ENCODE measurements at regions not wholly inside any gene's neighbourhood (a gene's known extent, or its start where the extent isn't known, plus 50 kb on each side); places are given as distances from the start of the nearest gene placed in this dataset.
"Not testable (repeated sequence)": the region's sequence is repeated elsewhere in the genome, so short reads cannot be mapped to it uniquely, and the experiment has no call there.

DNA sequence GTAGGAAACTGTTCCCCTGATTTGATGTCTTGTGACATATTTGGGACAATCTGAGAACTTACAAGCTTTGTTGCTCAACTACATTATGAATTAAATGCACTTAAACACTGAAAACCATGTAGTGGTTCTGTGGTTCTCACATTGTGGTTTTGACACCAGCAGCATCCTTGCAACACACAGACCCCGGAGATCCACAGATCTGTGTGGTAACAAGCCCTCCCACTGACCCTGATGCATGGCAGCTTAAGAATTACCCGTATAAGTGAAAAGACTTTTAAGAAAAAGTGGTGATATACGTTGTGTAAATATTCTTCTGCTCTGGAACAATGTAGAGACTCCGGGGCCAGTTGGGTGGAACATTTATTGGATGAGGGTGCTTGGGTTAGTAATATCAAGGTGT is 127.4 kb upstream of the ANKRD30BL start:
- intact Hi-C loops (cut with DNase I); H3K27me3 ChIP-seq (ENCODE audit: control insufficient read depth, insufficient read depth); H3K4me1 ChIP-seq (ENCODE audit: control insufficient read depth, insufficient read depth, low read length); H3K27ac ChIP-seq (ENCODE audit: low read length); ATAC-seq; H3K4me3 ChIP-seq (ENCODE audit: low read length); H3K9me3 ChIP-seq (ENCODE audit: control insufficient read depth, low read length); DNase-seq: not testable (repeated sequence)
- WGBS, result 82% methylated on average over 4 of the region's 4 CpGs

DNA sequence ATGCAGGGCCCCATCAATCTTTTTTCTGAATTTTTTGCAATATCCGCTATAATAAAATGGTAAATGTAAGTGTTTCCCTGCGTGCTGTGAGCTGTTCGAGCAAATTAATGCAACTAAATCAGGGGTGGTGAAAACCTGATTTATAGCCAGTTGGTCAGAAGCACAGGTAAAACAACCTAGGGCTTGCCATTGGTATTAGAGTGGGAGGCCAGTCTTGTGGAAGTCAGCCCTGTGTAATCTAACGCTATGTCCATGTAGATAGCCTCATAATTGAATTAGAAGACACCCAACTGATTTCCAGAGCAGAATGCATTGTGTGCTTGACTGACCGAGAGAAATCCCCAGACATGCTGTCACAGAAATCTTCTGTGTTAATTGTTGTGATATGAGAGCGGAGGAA is 126.8 kb upstream of the GPR39 start:
- H3K27ac ChIP-seq (ENCODE audit: low read length); intact Hi-C loops (cut with DNase I); ATAC-seq; H3K9me3 ChIP-seq (ENCODE audit: control insufficient read depth, low read length); H3K4me3 ChIP-seq (ENCODE audit: low read length); H3K27me3 ChIP-seq (ENCODE audit: control insufficient read depth, insufficient read depth); H3K4me1 ChIP-seq (ENCODE audit: control insufficient read depth, insufficient read depth, low read length); DNase-seq: not testable (repeated sequence)
- WGBS, result 75% methylated on average over 6 of the region's 6 CpGs

DNA sequence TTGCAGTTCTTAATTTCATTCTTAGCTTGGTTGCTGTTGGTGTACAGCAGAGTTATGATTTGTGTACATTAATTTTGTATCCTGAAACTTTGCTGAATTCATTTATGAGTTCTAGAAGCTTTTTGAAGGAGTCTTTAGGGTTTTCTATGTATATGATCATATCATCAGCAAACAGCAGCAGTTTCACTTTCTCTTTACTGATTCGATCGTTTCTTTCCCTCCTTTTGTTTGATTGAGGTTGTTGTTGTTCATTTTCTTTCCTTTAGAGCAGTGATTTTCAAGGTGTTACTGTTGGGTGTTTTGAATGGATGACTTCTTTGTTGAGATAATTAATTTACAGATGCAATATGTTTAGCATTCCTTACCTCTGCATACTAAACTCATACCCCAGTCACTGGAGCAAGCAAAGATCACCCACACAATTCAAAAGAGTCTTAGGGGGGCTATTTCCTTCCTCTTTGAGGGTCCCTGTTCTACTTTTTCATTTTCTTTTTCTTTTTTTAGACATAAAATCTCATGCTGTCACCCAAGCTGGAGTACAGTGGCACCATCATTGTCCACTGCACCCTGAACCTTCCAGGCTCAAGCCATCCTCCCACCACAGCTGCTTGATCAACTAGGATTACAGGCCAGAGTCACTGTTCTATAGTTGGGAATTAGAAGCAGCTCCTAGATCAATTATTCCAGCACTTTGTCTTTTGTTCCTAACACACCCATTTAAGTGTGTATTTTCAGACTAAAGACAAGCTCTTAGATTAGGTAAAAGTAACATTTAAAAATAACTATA is 115.8 kb upstream of the GPR39 start:
- 62% methylated on average over 2 of the region's 2 CpGs for WGBS
- H3K4me3 ChIP-seq (ENCODE audit: low read length); H3K4me1 ChIP-seq (ENCODE audit: control insufficient read depth, insufficient read depth, low read length); H3K27ac ChIP-seq (ENCODE audit: low read length); ATAC-seq; H3K9me3 ChIP-seq (ENCODE audit: control insufficient read depth, low read length); intact Hi-C loops (cut with DNase I); DNase-seq; H3K27me3 ChIP-seq (ENCODE audit: control insufficient read depth, insufficient read depth): not testable (repeated sequence)

DNA sequence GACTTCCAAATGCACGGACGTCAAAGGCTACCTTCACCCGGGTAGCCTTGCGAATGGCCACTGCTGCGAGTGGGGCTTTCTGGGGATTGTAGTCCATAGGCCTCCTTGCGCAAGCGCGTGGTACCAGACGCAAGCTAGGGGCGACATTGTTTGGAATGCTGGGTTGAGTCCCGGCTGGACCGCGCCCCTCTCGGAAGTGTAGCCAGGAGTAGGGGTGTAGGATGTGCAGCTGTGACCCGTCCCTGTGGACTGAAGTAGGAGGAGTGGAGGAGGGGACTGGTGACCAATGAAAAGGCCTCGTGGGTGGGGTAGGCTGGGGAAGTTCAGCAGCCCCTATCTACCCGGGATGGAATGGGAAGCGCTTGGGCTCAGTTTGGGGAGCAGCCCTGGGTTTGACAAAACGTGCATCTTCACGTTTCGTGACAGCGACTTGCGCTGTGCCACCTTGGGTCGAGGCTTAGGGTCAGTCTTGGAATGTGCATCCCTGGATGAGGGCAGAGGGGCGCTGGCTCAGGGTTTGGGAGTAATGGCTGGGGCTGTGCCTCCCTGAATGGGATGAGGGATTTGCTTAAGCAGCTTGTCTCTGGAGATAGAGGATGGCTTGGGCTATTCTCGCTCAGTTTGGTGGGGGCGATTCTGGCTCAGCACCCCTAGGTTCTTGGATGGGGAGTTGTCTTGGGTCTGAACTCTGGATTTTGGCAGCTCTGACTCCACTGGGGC is 111.8 kb upstream of the GPR39 start:
- intact Hi-C loops (cut with DNase I), result not testable (repeated sequence)

DNA sequence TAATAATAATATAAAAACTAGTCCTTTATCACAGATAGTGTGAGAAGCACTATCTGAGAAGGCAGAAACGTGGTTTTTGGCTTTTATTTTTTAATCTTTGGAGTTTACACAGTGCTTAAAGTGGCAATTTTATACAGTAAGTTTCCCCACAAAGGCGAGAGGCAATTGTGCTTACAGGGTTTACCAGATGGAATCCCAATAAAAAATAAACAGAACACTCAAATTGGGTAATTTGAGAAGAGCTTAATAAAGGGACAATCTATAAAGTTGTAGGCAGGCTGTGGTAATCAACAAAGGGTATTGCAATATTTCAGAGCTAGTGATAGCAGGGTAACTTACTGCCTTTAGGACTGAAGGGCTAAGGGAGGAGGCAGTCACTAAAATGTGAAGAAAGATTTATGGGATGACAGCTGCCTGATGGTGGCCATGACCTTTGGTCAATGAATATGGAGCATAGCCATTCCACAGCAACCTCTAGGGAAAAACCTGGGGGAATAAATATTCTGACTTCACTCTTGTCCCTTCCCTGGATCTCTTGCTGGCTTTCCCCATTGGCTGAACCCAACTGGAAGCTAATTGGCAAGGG is 108.9 kb upstream of the GPR39 start:
- H3K9me3 ChIP-seq (ENCODE audit: control insufficient read depth, low read length); H3K4me1 ChIP-seq (ENCODE audit: control insufficient read depth, insufficient read depth, low read length); H3K4me3 ChIP-seq (ENCODE audit: low read length); H3K27ac ChIP-seq (ENCODE audit: low read length); DNase-seq; intact Hi-C loops (cut with DNase I); ATAC-seq; H3K27me3 ChIP-seq (ENCODE audit: control insufficient read depth, insufficient read depth): not testable (repeated sequence)
- WGBS, result 78% methylated on average over 1 of the region's 2 CpGs

More for the DNA sequence above, 111.8 kb upstream of the GPR39 start:
- H3K4me3 ChIP-seq (ENCODE audit: low read length), result peak overlapping the region; percentile 6
- H3K27ac ChIP-seq (ENCODE audit: low read length); H3K27me3 ChIP-seq (ENCODE audit: control insufficient read depth, insufficient read depth); H3K4me1 ChIP-seq (ENCODE audit: control insufficient read depth, insufficient read depth, low read length); H3K9me3 ChIP-seq (ENCODE audit: control insufficient read depth, low read length): not testable (repeated sequence)
- ATAC-seq (peak; percentile 99), DNase-seq (peak; percentile 88 to 93 (median 90))
- WGBS, result 7% methylated on average over 27 of the region's 27 CpGs

DNA sequence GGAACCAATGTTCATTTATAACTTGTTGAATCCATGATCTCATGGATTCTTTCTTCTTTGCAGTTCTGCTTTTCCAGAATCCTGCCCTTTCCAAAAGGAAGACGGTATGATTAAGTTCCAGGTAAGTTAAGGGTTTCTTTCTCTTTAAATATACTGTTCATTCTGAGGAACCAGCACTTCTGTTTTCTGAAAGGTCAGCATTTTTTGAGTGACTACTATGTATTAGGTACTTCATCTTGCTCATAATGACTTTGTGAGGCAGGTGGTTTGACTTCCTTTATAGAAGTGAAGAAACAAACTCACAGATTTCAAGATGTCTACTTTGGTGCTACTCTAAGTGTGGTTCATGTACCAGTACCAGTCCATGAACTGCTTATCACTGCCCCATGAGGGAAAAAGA is 107.4 kb upstream of the GPR39 start:
- H3K4me3 ChIP-seq (ENCODE audit: low read length); DNase-seq; H3K9me3 ChIP-seq (ENCODE audit: control insufficient read depth, low read length); ATAC-seq; H3K27me3 ChIP-seq (ENCODE audit: control insufficient read depth, insufficient read depth); H3K4me1 ChIP-seq (ENCODE audit: control insufficient read depth, insufficient read depth, low read length); intact Hi-C loops (cut with DNase I); H3K27ac ChIP-seq (ENCODE audit: low read length): not testable (repeated sequence)
- 92% methylated on average over 1 of the region's 1 CpG for WGBS

DNA sequence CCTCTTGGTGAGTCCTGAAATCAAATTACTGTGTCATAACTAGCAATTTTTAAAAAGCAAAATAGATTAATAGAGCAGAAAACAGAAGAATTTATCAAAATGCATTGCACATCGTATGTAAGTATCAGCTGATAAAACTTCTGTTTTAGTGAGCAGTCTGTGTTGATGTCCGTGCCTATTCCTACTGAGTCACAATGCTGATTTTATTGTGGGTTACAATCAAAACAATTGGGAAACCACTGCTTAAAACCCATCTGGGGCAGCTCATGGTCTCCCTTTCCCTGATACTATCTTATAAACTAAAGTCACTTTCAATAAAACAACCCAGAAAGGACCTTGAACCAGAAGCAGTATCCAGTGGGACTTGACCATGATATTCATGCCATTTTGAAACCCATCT is 101.1 kb upstream of the GPR39 start:
- H3K27ac ChIP-seq (ENCODE audit: low read length); H3K9me3 ChIP-seq (ENCODE audit: control insufficient read depth, low read length); H3K27me3 ChIP-seq (ENCODE audit: control insufficient read depth, insufficient read depth); H3K4me1 ChIP-seq (ENCODE audit: control insufficient read depth, insufficient read depth, low read length); H3K4me3 ChIP-seq (ENCODE audit: low read length); intact Hi-C loops (cut with DNase I); DNase-seq; ATAC-seq: not testable (repeated sequence)
- WGBS, result 77% methylated on average over 2 of the region's 2 CpGs

DNA sequence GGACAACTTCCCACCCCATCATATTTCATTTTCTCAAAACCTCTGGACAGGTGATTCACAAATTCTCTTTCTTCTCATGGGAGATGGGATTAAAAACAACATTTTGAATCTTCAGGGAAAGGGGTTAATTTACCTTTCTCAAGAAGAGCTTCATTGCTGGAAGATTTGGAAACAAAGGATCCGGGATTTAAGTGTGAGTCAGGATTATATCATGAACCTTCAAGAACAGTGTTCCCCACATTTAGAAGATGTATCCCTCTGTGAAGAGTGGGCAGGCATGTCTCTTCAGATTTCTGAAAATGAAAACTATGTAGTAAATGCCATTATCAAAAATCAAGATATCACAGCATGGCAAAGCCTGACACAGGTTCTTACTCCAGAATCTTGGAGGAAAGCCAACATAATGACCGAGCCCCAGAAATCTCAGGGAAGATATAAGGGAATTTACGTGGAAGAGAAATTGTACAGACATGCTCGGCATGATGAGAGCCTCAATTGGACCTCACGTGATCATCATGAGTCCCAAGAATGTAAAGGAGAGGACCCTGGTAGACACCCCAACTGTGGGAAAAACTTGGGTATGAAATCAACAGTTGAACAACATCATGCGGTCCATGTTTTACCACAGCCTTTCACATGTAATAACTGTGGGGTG is 99.5 kb upstream of the GPR39 start:
- H3K4me1 ChIP-seq (ENCODE audit: control insufficient read depth, insufficient read depth, low read length); H3K9me3 ChIP-seq (ENCODE audit: control insufficient read depth, low read length); H3K27me3 ChIP-seq (ENCODE audit: control insufficient read depth, insufficient read depth); H3K4me3 ChIP-seq (ENCODE audit: low read length); DNase-seq; ATAC-seq; intact Hi-C loops (cut with DNase I); H3K27ac ChIP-seq (ENCODE audit: low read length): not testable (repeated sequence)
- WGBS, result 73% methylated on average over 6 of the region's 6 CpGs

DNA sequence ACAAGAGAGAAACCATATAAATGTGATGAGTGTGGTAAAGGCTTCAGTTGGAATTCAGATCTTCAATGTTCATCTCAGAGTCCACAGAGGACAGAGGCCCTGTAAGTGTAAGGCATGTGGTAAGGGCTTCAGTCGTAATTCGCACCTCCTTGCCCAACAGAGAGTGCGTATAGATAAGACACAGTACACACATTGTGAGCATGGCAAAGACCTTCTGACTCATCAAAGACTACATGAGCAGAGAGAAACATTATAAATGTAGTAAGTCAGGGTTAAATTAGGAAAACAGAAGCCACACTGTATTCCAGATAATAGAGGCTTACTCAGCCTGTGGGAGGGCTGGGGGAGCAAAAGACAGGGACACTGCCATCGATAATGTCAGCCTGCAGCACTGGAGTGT is 98.1 kb upstream of the GPR39 start:
- DNase-seq; H3K27me3 ChIP-seq (ENCODE audit: control insufficient read depth, insufficient read depth); H3K9me3 ChIP-seq (ENCODE audit: control insufficient read depth, low read length); ATAC-seq; intact Hi-C loops (cut with DNase I); H3K4me1 ChIP-seq (ENCODE audit: control insufficient read depth, insufficient read depth, low read length); H3K27ac ChIP-seq (ENCODE audit: low read length); H3K4me3 ChIP-seq (ENCODE audit: low read length): not testable (repeated sequence)
- 63% methylated on average over 4 of the region's 4 CpGs for WGBS

DNA sequence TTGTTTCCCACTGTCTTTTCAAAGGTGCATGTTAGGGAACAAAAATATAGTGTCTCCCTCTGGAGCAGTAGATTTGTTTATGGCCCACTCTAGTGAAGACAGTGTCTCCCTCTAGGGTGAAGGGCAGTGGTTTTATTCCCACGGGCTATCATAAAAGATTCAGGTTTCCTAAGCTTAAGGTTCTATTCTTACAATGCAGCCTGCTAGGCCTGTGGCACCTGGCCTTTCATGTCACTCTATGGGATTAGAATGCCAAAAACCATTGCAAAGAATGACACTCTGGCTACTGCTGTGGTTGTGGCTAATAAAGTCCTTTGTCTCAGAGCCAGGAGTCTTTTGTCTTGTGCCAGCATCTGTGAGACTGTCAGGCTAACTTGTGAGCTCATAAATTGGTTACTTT is 92.6 kb upstream of the GPR39 start:
- H3K4me1 ChIP-seq (ENCODE audit: control insufficient read depth, insufficient read depth, low read length); H3K27me3 ChIP-seq (ENCODE audit: control insufficient read depth, insufficient read depth); DNase-seq; ATAC-seq; H3K9me3 ChIP-seq (ENCODE audit: control insufficient read depth, low read length); intact Hi-C loops (cut with DNase I); H3K27ac ChIP-seq (ENCODE audit: low read length); H3K4me3 ChIP-seq (ENCODE audit: low read length): not testable (repeated sequence)
- 74% methylated on average over 1 of the region's 1 CpG for WGBS
